DOHH2 (cell line): ENCODE measurements at regions not wholly inside any gene's neighbourhood (a gene's known extent, or its start where the extent isn't known, plus 50 kb on each side); places are given as distances from the start of the nearest gene placed in this dataset.

Source experiments
- CTCF ChIP-seq: fragments of 200-600 bp; sonication (generic); IDR thresholded peaks from one replicate; pipeline ENCODE4 v1.5.1; 2014; ENCODE audit warnings: antibody characterized with exemption, mild to moderate bottlenecking, low read depth, low read length; ENCODE audit not compliant: poor library complexity, severe bottlenecking
- EZH2phosphoT487 ChIP-seq: fragments of 200-600 bp; sonication (generic); IDR thresholded peaks from 2 replicates; pipeline ENCODE4 v1.6.1; 2017; ENCODE audit warnings: borderline replicate concordance, mild to moderate bottlenecking, antibody characterized with exemption, low read length, moderate library complexity, mixed read lengths

GRCh38 chr4:42747971-42748370 is 91.1 kb upstream of the ATP8A1 start:
- TF ChIP-seq CTCF (no peak), EZH2phosphoT487 (no peak)
